PC-9 (cell line): ENCODE measurements at regions not wholly inside any gene's neighbourhood (a gene's known extent, or its start where the extent isn't known, plus 50 kb on each side); places are given as distances from the start of the nearest gene placed in this dataset.

Experiments used
- CTCF ChIP-seq: fragments of 200-600 bp; sonication (generic); conservative IDR thresholded peaks from 2 replicates; pipeline ENCODE4 v1.6.1; 2017; ENCODE audit warnings: mixed run types, antibody characterized with exemption, mild to moderate bottlenecking, moderate library complexity
- EZH2 ChIP-seq: fragments of 200-600 bp; sonication (generic); IDR thresholded peaks from 2 replicates; pipeline ENCODE4 v1.8.0; 2017; ENCODE audit warnings: antibody characterized with exemption, low read depth

- TF ChIP-seq CTCF (no peak), EZH2 (no peak)
Observed at GRCh38 chr7:68998136-68998535, 600.1 kb upstream of the AUTS2 start.
